ENCODE measurements at regions not wholly inside any gene's neighbourhood (a gene's known extent, or its start where the extent isn't known, plus 50 kb on each side); places are given as distances from the start of the nearest gene placed in this dataset.
A peak's percentile ranks its signal among the peaks of the same experiment; 100 is the strongest.
"Not testable (repeated sequence)": the region's sequence is repeated elsewhere in the genome, so short reads cannot be mapped to it uniquely, and the experiment has no call there.

- no peak for DNase-seq
These were observed 153.9 kb downstream of the RNASET2 start for GRCh38 chr6:166802401-166802800.

- DNase-seq: no peak
These were observed 156.2 kb downstream of the RNASET2 start for GRCh38 chr6:166800137-166800536.

GRCh38 chr6:166798652-166799051 lies 157.7 kb downstream of the RNASET2 start:
- DNase-seq: no peak

- DNase-seq: no peak
These were observed 159.7 kb downstream of the RNASET2 start for GRCh38 chr6:166796610-166797009.

GRCh38 chr6:166795879-166796278 lies 160.5 kb downstream of the RNASET2 start:
- DNase-seq: no peak

- DNase-seq: not testable (repeated sequence)
These were observed 163.8 kb upstream of the RPS6KA2 start for GRCh38 chr6:166790808-166791207.

GRCh38 chr6:166788846-166789529 lies 161.9 kb upstream of the RPS6KA2 start:
- DNase-seq: not testable (repeated sequence)

GRCh38 chr6:166786704-166787293 lies 159.7 kb upstream of the RPS6KA2 start:
- DNase-seq: peak; percentile 67

GRCh38 chr6:166785131-166785530 lies 158.1 kb upstream of the RPS6KA2 start:
- DNase-seq: no peak

- DNase-seq: no peak
These were observed 157.6 kb upstream of the RPS6KA2 start for GRCh38 chr6:166784691-166785090.

- no peak for DNase-seq
These were observed 155.5 kb upstream of the RPS6KA2 start for GRCh38 chr6:166782520-166782919.

GRCh38 chr6:166781331-166781730 lies 154.3 kb upstream of the RPS6KA2 start:
- no peak for DNase-seq

GRCh38 chr6:166779963-166780683 lies 153.1 kb upstream of the RPS6KA2 start:
- no peak for DNase-seq

- no peak for DNase-seq
These were observed 152.3 kb upstream of the RPS6KA2 start for GRCh38 chr6:166779381-166779780.

GRCh38 chr6:166778776-166779175 lies 151.7 kb upstream of the RPS6KA2 start:
- DNase-seq: no peak

- DNase-seq: no peak
These were observed 151.0 kb upstream of the RPS6KA2 start for GRCh38 chr6:166778046-166778445.

GRCh38 chr6:166777096-166777630 lies 150.1 kb upstream of the RPS6KA2 start:
- DNase-seq: no peak

- no peak for DNase-seq
These were observed 149.5 kb upstream of the RPS6KA2 start for GRCh38 chr6:166776571-166776970.

GRCh38 chr6:166775923-166776220 lies 148.8 kb upstream of the RPS6KA2 start:
- no peak for DNase-seq

- DNase-seq: peak; percentile 42
These were observed 148.3 kb upstream of the RPS6KA2 start for GRCh38 chr6:166775180-166775922.

GRCh38 chr6:166774770-166775169 lies 147.7 kb upstream of the RPS6KA2 start:
- no peak for DNase-seq

GRCh38 chr6:166774292-166774691 lies 147.2 kb upstream of the RPS6KA2 start:
- DNase-seq: no peak

GRCh38 chr6:166772518-166772917 lies 145.5 kb upstream of the RPS6KA2 start:
- no peak for DNase-seq

Data from NCI-H1436 (cell line).